DOHH2 (cell line): ENCODE measurements at regions not wholly inside any gene's neighbourhood (a gene's known extent, or its start where the extent isn't known, plus 50 kb on each side); places are given as distances from the start of the nearest gene placed in this dataset.

ENCODE experiments used
- EZH2phosphoT487 ChIP-seq: fragments of 200-600 bp; sonication (generic); IDR thresholded peaks from 2 replicates; pipeline ENCODE4 v1.6.1; 2017; ENCODE audit warnings: borderline replicate concordance, mild to moderate bottlenecking, antibody characterized with exemption, low read length, moderate library complexity, mixed read lengths
- TF ChIP-seq, protein P1 (sequence below): fragments of 200-600 bp; sonication (generic); IDR thresholded peaks from one replicate; pipeline ENCODE4 v1.5.1; 2014; ENCODE audit warnings: antibody characterized with exemption, mild to moderate bottlenecking, low read depth, low read length; ENCODE audit not compliant: poor library complexity, severe bottlenecking

DNA sequence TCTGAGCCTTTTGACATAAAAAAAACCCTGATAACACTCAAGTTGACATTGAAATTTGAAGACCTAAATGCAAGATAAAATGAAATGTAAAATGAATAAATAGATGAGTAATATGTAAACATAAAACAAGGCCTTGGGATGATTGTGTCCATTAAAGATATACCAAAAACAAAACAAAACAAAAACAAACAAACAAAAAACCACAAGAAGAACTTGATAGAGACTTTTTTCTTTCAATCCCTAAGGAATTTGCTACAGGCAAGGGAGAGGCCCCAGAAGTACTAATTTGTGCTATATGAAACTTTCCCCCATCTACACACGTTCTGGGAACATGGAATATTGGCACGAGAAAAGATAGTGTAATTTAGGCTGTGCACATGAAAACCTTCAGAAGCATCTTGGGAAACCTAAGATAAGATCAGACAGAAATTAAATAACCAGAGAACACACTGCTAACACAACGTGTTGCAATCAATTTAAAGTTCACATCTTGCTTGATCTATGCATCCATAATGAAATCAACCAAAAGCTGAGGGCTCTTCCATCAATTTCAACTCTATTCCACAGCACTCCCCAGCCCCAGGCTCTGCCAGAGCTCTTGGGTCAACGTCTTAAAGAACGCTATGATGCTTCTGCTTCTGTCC, 201.1 kb upstream of the RREB1 start:
- TF ChIP-seq, protein P1, sequence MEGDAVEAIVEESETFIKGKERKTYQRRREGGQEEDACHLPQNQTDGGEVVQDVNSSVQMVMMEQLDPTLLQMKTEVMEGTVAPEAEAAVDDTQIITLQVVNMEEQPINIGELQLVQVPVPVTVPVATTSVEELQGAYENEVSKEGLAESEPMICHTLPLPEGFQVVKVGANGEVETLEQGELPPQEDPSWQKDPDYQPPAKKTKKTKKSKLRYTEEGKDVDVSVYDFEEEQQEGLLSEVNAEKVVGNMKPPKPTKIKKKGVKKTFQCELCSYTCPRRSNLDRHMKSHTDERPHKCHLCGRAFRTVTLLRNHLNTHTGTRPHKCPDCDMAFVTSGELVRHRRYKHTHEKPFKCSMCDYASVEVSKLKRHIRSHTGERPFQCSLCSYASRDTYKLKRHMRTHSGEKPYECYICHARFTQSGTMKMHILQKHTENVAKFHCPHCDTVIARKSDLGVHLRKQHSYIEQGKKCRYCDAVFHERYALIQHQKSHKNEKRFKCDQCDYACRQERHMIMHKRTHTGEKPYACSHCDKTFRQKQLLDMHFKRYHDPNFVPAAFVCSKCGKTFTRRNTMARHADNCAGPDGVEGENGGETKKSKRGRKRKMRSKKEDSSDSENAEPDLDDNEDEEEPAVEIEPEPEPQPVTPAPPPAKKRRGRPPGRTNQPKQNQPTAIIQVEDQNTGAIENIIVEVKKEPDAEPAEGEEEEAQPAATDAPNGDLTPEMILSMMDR, result no peak
- TF ChIP-seq EZH2phosphoT487, result no peak
